Stimulated activated CD8-positive, alpha-beta memory T cell treated with anti-CD3 and anti-CD28 coated beads, Interleukin-7, amount 100 ng/mL, for 24 hours (primary cell): ENCODE measurements at regions not wholly inside any gene's neighbourhood (a gene's known extent, or its start where the extent isn't known, plus 50 kb on each side); places are given as distances from the start of the nearest gene placed in this dataset.
"Not testable (repeated sequence)": the region's sequence is repeated elsewhere in the genome, so short reads cannot be mapped to it uniquely, and the experiment has no call there.

Source experiments
- DNase-seq: peaks from one replicate; pipeline ENCODE4 v3.0.0-alpha.2; 2020; ENCODE audit warnings: low read depth

DNA sequence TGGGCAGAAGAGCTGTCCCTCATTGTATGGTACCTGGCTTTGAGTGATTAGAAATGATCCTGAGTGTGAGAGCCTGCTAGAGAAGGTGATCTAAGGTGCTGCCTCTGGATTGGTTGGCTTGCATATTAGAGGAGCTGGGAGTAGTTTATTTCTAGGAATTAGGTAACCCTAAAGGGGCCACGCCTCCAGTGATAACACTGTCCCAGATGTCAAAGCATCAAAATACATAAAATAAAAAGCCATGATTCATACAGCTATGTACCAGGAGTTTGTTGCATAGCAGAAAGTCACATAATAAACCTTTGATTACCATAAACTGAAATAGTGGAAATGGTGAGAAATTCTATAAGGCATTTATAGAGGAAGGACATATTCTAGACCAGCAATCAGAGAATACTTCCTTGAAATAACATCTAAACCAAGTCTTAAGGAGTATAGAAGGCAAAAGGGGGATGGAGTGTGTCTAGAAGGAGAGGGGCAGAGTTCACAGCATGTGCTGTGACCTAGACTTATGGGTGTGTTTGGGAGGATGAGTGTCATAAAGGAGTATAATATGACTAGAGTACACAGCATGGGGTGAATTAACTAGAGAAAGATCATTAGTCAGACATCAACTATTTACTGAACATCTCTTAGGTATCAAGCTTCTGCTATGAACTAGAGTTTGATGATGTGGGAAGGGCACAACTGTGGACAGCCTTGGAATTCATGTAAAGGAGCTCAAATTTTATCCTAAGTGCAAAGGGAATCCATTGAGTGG lies 686.4 kb downstream of the GALC start:
- no peak for DNase-seq

DNA sequence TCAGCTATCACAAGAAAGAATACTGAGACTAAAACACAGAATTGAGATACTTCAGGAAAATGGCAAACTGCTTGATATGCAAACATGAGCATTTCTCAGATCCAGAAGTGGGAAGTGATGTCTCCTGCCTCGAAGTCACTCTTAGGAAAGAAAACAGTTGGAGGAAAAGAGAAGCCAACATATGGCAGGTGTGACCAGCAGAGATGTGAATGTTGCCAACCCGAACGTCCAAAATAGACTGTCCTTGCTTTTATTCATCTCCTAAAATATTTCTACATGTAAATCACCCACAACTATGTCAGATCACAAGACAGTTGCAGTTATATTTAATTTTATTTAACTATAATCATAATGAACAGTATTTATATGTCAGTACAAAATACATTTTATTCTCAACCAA lies 687.6 kb downstream of the GALC start:
- no peak for DNase-seq

DNA sequence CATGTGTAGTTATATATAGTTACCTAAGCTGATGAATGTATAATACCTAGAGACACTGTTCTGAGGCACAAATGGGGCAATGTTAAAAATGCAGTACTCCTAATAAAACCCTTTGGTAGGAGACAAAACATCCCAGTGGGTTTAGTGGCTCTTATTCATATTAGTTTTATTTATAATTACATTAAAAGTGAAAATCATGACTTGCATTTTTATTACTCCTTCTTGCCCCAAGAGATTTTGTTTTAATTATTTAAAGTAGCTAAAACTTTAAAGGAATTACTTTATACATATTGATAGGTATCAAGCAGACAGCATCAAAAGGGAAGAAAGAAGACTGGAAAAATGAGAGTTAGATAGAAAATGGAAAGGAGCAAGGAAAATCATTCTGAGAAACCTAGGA lies 688.6 kb downstream of the GALC start:
- DNase-seq: no peak

DNA sequence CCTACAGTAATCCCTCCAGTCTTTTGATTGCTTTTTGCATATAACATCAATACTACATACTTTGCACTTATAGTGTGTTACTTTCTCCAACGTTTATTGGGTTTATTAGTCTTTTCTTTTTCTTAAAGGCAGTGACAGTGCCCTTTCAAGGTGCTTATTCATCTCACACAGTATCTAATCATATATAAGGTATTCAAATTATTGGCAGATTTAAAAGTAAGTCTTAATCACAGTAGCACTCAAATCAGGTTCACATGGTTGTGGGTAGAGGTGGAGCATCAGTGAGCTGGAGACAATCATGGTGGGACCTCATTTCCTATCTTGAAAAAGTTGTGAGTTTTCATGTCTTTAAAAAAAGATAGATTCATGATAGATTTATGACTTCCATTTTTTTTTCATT lies 706.2 kb downstream of the GALC start:
- DNase-seq: no peak

DNA sequence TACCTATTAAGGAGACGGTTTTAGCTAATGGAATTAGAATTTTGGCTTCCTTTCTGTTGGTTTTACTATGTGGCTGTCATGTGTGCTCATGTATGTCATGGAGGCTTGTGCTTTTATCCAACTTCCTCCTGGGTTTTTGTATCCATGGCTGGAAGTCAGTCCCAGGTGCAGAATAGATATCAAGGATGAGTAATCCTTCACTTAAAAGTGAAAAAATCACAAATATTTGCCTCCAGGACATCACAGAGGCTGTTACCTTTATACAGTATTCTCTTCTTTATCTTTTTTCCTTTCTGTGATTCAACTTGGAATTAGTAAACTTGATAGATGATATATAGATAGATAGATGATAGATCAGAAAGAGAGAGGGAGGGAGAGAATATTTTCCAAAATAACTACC lies 706.8 kb downstream of the GALC start:
- DNase-seq: no peak

DNA sequence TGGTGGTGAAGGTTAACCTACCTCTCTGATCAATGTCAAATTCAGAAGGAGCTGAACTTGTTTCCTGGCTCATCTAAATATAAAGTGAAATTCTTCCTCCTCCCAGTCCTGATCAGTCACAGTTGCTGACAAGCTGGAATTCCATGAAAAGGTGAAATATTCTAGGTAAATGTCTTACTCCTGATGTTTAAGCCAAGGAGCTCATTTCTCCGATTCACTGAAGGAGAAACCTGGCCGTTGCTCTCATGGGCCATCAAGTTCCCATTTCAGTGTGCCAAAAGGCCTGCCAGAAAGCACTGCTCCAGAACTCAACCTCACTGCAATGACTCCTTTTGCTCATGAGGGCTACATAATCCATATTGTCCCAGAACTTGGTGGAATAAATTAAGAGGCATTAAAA lies 707.5 kb downstream of the GALC start:
- DNase-seq: no peak

DNA sequence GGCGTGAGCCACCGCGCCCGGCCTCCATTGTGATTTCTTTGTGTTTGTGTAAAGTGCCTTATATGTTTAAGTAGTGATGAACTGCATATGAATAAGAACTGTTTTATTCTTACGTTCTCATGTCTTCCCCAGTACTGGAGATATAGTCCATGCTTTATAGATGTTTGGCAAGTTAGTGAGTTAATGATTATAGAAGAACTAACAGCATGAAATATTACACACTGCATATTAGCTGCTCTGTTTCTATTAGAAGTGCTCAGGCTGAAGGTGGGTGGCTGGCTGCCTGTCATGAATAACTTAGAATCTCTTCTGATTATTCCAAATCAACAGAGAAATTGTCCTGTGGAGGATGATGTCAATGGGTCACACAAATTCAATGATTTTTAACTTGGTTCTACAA lies 709.4 kb downstream of the GALC start:
- DNase-seq: no peak

DNA sequence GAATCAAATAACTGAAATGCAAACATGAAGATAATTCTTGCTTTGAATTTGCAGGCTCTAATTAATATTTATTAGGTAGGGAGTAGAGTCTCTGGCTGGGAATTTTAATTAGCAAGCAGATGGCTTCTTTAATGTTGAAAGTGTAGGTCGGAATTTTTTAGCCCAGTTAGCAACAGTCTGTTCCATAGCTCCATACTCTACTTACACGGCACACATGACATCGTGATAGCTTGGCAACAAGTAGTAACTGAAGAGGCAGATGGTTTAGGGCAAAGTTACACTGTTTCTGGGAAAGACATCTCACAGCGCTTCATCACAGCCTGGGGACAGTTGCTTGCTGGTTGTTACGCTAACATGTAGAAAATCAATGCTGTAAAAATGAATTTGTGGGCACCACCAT lies 710.7 kb downstream of the GALC start:
- no peak for DNase-seq

DNA sequence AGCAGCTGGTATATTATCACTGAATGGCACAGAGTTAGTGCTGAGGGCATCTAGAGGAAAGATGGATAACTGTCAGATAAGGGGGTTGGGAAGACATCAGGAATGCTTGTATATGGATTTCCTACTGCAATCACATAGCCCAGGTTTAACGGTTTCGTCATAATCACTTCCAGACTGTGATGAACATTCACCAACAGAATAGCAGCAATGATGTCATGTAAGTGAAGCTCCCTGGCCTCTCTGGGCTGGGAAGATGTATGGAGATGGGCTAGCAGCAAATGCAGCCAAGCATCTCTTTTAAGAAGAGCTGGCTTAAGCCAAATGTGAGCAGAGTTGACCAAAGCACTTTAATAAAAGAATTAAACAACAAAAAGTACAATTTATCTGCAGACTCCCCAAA lies 714.6 kb downstream of the GALC start:
- no peak for DNase-seq

DNA sequence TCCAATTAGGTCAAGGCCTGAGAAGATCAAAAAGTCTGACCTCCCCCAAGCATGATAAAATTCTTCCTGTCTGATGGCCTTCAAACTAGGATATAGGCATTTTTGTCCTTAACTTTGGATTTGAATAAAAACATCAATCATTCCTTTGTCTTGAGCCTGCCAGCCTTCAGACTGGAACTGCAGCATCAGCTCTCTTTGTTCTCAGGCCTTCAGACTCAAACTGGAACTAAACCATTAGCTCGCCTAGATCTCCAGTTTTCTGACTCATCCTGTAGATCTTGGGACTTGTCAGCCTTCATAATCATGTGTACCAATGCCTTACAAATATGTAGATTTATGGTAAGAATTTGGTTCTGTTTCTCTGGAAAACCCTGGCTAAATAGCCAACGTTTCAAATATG lies 721.7 kb downstream of the GALC start:
- DNase-seq: no peak

DNA sequence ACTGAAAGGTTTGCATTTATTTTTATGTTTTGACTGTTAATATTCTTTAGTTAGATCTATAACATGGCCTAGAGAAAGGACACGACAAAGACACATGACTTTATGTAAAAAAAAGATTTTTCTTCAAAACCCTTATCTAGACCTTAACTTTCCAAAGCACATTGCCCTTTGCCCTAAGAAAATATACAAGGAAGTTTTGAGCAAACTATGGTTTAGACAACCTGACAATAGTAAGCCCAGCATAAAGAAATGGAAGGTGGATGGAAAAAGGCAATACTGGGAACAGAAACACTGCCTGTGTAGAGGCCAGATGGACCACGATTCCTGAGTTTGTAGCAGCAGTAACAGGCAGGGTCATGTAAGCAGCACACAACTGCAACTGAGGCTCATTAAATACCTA lies 724.0 kb downstream of the GALC start:
- DNase-seq: no peak

DNA sequence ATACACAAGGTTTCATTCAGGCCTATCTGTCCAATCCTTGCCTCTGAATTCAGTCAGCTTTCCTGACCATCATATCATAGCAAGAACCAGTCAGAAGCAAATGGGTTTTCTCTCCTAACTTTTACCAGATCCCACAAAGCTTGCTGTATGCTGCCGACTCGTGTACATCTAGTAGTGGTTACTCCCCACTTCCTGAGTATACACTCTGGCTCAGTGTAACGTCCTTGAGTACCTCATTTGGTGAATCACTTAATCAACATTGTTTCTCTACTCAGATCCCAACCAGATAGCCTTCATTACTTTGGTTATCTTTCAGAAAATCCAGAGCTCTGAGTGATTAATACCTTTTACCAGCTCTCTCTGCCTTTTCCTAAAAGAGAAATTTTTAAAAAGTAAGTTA lies 728.2 kb downstream of the GALC start:
- no peak for DNase-seq

DNA sequence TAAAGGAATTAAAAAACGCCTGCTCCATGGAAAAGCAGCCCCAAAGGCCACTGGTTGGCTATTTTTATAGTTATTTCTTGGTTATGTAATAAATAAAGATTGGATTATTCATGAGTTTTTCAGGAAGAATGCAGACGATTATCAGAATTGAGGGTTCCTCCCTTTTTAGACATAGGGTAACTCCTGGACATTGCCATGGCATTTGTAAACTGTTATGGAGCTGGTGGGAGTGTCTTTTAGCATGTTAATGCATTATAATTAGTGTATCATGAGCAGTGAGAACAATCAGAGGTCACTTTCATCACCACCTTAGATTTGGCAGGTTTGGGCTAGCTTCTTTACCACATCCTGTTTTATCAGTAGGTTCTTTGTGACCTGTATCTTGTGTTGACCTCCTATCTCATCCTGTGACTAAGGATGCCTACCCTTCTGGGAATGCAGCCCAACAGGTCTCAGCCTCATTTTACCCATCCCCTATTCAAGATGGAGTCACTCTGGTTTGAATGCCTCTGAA lies 728.7 kb downstream of the GALC start:
- no peak for DNase-seq

DNA sequence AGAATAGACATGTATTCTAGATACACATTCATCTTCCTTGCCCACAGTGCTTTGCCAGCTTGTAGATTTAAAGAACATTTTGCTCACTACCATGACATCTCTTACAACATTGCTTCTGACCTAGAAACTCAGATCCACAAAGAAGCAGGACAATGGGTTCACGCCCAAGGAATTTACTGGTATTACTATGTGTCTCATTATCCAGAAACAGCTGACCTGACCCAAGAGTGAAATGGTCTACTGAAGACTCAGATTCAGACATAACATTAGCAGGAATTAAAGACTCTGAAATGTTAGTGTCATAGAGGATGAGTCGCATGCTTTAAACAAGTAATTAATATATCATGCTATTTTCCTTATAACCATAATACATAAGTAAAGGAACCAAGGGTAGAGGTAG lies 731.4 kb downstream of the GALC start:
- DNase-seq: no peak

DNA sequence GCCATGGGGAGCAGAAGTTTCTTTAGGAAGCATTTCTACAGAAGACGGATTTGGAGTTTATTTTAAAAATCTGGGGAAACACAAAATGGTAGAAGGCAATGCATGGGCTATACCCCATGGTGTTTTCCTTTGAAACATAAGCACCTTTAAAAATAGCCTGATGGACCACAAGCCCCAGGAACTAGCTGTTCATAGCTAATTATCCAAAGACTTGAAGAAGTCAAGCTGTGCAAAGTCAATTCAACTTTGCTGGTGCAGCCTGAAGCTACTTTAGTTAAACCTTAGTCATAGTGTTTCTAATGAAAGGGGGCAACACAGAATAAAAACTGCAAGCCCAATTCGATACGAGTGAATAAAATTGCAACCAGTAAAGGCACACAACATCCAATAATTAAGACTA lies 732.5 kb downstream of the GALC start:
- DNase-seq: no peak

DNA sequence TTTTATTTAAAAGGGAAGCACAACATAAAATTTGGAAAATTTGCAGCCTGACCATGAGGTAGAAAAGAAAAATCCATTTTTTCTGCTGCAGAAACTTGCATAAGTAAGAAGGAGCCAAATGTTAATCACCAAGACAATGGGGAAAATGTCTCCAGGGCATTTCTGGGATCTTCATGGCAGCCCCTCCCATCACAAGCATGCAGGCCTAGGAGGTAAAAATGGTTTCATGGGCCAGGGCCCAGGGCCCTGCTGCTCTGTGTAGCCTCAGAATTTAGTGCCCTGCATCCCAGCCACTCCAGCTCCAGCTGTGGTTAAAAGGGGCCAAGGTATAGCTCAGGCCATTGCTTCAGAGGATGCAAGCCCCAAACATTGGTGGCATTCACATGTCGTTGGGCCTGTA lies 735.6 kb downstream of the GALC start:
- no peak for DNase-seq

DNA sequence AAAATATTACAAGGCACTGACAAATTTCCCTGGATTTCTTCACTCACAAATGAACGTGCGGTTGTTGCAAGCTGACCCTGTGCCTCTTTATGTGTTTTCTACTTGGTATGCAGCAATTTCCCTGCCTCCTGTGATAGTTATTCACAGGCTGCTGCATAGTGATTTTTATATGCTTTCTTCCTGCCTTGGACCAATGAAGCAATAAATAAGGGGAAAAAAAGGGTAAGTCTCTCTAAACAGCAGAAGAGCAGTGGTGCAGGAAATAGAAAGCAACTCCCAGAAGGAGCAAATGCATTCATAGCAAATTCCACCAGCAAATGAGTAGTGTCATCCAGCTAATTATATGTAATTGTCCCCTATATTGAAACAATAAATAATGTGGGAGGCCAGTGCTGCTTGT lies 737.9 kb downstream of the GALC start:
- DNase-seq: no peak

DNA sequence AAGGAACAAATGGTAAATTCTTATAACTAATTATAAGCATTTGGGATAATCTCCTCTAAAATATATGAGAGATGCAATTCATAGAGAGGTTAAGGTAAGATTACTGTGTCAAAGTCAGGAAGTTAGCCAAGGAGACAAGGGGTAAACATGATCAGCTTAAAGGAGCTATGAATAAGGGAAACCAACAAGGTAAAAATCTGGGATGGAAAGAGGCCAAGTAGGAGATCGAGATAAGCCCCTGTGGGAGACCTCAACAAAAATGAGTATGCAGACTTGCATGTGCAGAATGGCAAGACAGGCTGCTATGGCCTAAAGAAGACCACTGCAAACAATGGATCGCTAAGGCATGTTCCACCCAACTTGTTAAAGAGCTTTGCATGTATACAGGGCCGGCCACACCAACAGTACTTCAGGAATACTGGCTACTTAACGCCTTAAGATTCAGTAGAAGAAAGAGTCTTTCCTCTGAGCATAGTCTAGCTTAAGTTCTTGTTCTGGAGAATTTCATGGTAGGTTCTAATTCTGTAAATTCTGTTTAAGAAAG lies 738.6 kb downstream of the GALC start:
- DNase-seq: no peak

DNA sequence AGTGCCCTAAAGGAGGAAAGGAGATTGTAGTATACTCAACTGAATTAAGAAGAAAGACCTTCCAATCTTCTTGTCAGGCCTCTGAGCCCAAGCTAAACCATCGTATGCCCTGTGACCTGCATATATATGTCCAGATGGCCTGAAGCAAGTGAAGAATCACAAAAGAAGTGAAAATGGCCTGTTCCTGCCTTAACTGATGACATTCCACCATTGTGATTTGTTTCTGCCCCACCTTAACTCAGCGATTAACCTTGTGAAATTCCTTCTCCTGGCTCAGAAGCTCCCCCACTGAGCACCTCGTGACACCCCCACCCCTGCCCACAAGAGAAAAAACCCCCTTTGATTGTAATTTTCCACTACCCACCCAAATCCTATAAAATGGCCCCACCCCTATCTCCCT lies 739.2 kb downstream of the GALC start:
- not testable (repeated sequence) for DNase-seq

DNA sequence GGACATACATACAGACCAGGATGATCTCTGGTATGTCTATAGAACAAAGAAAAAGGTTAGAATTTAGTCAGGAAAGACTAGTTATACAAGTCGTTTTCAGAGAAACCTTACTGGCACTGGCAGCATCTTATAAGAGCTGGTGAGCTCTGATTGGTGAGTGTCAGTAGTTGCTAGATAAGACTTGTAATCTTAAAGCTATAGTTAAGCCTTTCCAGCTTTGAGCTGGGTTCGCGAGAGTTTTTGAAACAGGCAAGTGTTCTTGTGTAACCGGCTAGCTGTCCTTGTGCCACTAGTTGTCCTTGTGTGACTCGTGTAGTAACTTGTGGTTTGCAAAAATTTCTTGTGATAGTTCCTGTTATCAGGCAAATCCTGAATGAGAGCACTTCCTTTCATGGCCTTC lies 740.9 kb downstream of the GALC start:
- no peak for DNase-seq

DNA sequence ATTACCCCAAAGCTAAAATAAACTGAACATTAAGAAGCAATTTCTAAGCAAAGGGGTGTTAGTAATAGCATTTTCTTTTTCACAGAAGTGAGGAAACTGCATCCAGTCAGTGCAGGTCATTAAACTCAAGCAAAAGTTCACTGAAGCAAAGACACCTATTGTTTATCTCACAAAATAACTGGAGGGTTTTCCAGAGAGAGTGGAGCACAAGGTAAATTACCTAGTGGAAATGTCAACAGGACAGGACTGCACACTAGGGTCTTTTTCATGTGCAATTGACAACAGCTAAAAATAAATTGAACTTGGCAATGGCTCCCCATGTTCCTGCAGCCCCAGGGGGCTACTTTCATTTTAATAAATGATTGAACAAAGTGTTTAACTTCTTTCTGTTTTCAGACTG lies 742.0 kb downstream of the GALC start:
- DNase-seq: no peak

DNA sequence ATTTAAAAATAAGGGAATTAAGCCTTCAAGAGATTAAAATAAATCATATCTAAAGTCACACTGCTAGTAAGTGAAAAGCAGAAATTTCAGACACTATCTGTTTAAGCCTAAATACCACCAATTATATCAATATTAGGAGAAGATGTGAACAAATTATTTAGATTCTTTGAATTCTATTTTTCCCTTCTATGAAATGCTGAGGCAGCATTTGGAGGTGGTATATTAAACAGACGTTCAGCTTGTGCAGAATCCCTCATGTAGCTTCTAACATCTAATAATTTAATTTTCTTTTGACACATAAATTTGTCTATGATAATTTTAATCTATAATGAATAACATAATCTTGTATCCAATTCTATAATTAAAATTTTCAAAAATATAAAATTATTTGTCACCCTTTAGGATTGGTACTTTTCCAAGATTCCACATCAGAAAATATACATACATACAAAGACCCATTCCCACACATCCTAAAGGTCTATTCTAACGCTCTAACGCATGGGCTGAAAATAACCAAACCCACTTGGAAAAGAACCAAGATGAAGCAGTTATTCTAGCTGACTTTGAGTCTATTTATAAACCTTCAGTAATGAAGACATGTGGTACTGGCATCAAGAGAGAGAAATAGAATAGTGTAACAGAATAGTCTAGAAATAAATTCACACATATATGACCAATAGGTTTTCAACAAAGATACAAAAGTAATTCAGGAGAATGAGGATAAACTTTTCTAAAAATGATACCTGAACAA lies 751.8 kb downstream of the GALC start:
- DNase-seq: no peak

DNA sequence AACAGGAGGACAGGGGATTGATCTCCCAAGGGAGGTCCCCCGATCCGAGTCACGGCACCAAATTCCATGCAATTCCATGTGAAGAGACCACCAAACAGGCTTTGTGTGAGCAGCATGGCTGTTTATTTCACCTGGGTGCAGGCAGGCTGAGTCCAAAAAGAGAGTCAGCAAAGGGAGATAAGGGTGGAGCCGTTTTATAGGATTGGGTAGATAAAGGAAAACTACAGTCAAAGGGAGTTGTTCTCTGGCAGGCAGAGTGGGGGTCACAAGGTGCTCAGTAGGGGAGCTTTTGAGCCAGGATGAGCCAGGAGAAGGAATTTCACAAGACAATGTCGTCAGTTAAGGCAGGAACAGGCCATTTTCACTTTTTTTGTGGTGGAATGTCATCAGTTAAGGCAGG lies 752.7 kb downstream of the GALC start:
- DNase-seq: not testable (repeated sequence)
